OCI-LY3 (cell line): ENCODE measurements at regions not wholly inside any gene's neighbourhood (a gene's known extent, or its start where the extent isn't known, plus 50 kb on each side); places are given as distances from the start of the nearest gene placed in this dataset.

Experiments
- EZH2phosphoT487 ChIP-seq: fragments of 200-600 bp; shearing (Covaris generic); IDR thresholded peaks from 2 replicates; pipeline ENCODE4 v1.6.1; 2018; ENCODE audit warnings: antibody characterized with exemption, mixed run types, low read depth
- TF ChIP-seq, protein P1 (sequence below): fragments of 200-600, 300-600 bp; sonication (generic); IDR thresholded peaks from 2 replicates; pipeline ENCODE4 v1.5.1; 2014; ENCODE audit warnings: antibody characterized with exemption, low read length, low read depth

DNA sequence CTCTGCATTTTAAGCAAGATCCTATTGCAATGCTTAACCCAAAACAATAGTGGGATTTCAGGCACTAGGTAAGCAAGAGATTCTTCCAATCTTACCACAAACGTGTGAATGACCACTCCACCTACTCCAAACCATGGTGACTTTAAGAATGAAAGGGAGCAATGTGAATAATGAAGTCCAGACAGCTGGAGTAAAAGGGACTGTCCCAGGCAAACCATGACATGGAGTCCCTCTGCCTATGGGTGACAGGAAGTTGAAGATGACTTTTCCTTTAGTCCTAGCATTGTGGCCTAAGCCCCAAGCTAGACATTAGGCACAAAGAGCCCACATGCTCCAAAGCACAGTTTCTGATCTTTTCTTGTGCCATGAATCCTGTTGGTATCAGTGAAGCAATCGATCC, 179.0 kb downstream of the SHQ1 start:
- TF ChIP-seq, protein P1, sequence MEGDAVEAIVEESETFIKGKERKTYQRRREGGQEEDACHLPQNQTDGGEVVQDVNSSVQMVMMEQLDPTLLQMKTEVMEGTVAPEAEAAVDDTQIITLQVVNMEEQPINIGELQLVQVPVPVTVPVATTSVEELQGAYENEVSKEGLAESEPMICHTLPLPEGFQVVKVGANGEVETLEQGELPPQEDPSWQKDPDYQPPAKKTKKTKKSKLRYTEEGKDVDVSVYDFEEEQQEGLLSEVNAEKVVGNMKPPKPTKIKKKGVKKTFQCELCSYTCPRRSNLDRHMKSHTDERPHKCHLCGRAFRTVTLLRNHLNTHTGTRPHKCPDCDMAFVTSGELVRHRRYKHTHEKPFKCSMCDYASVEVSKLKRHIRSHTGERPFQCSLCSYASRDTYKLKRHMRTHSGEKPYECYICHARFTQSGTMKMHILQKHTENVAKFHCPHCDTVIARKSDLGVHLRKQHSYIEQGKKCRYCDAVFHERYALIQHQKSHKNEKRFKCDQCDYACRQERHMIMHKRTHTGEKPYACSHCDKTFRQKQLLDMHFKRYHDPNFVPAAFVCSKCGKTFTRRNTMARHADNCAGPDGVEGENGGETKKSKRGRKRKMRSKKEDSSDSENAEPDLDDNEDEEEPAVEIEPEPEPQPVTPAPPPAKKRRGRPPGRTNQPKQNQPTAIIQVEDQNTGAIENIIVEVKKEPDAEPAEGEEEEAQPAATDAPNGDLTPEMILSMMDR = no peak
- no peak for TF ChIP-seq EZH2phosphoT487
